Ovary (tissue), 7 donors: ENCODE measurements at regions not wholly inside any gene's neighbourhood (a gene's known extent, or its start where the extent isn't known, plus 50 kb on each side); places are given as distances from the start of the nearest gene placed in this dataset.

Source experiments
- DNase-seq, 5 donors: peaks; one replicate each; pipeline ENCODE4 v3.0.0-alpha.2; 2019 to 2020
- H3K27ac ChIP-seq, 2 donors: fragments of 200-600 bp; one replicate each; pipeline versions ENCODE4 v1.5.1 to v1.8.0; 2019 to 2022
- H3K27me3 ChIP-seq: fragments of 200-600 bp; one replicate; pipeline ENCODE4 v1.8.0; 2022
- H3K36me3 ChIP-seq: fragments of 200-600 bp; sonication (generic); one replicate; pipeline ENCODE4 v1.5.1; 2019
- H3K4me1 ChIP-seq: one replicate; pipeline ENCODE4 v1.8.1; 2013; ENCODE audit warnings: mild to moderate bottlenecking, moderate library complexity; ENCODE audit not compliant: insufficient read depth
- H3K4me3 ChIP-seq: fragments of 200-600 bp; sonication (generic); one replicate; pipeline ENCODE4 v1.5.1; 2017
- H3K9me3 ChIP-seq, 2 donors: fragments of 200-600 bp in 1 of 2; sonication (generic) in 1 of 2; one replicate each; pipeline versions ENCODE4 v1.5.1 to v1.8.1; 2013 to 2019; ENCODE audit warnings: mild to moderate bottlenecking in 1 of 2, moderate library complexity in 1 of 2
- CTCF ChIP-seq, 3 donors: fragments of 450-650 bp in 2 of 3; fragments of 200-600 bp in 1 of 3; IDR thresholded peaks; one replicate each; pipeline versions ENCODE4 v1.5.1 to v1.8.0; 2016 to 2022; ENCODE audit warnings: antibody characterized with exemption in 3 of 3, mild to moderate bottlenecking in 1 of 3
- EP300 ChIP-seq: sonication (generic); formaldehyde crosslinking; IDR thresholded peaks from one replicate; pipeline ENCODE4 v1.6.1; 2017; ENCODE audit warnings: antibody characterized with exemption
- POLR2A ChIP-seq: fragments of 450-650 bp; IDR thresholded peaks from one replicate; pipeline ENCODE4 v1.6.1; 2017; ENCODE audit warnings: antibody characterized with exemption, mild to moderate bottlenecking, moderate library complexity
- WGBS, 3 donors: extraction: QIAGEN DNeasy Blood & Tissue Kit in 1 of 3; methylation state at CpG; one replicate each; pipeline versions ENCODE4 v1.1.5 to v1.1.7; 2013 to 2017; 5-methylcytosine and 5-hydroxymethylcytosine counted together
- intact Hi-C, 4 donors: fragments of 100-400 bp; cut with DNase I; formaldehyde crosslinking; loops; one replicate each; pipeline versions ENCODE4 v1.11.0 to v1.15.1; 2022 to 2023
- donor health status: DM: no; HTN: no; CAD: no; lungs with moderate emphysema.
- donor health status: DM: no; HTN: no; CAD: no.
- donor health status: Bipolar disorder and iron deficiency.
- donor health status: DM: no; HTN: no; CAD: no.
- donor health status: DM: yes; HTN: yes; CAD: no.

GRCh38 chr20:18989736-18990474 is 176.3 kb downstream of the SCP2D1 start:
- Histone ChIP-seq H3K27me3 (no peaks in the 10 kb centered on the region), H3K4me3 (no peak overlapping the region), H3K27ac (peak overlapping the region; percentile 30 to 39), H3K9me3 (no peaks in the 10 kb centered on the region), H3K4me1 (peaks cover 18% of the 10 kb centered on the region), H3K36me3 (no peaks in the 10 kb centered on the region)
- TF ChIP-seq CTCF (IDR thresholded peaks at IDR 0.05) (no peak), EP300 (peak; percentile 72)
- intact Hi-C loops: loop anchor here in 1 of 4 donors (10.0 kb wide), 1 partner anchor 355 kb away; no protein-coding TSS in a partner anchor
- 30 to 40% (median 38%) methylated on average over 10 of the region's 10 CpGs for WGBS, 3 donors
- peak; percentile 41 to 80 (median 65) for DNase-seq

- intact Hi-C loops: no loop called here
- no peak for DNase-seq
- no peak overlapping the region for H3K4me3 ChIP-seq
- WGBS, 3 donors: 83 to 91% (median 85%) methylated on average over 2 of the region's 2 CpGs
- peak overlapping the region in 1 of 2 donors; percentile 39 for H3K27ac ChIP-seq
- TF ChIP-seq EP300: no peak
- TF ChIP-seq CTCF (IDR thresholded peaks at IDR 0.05): no peak
- TF ChIP-seq POLR2A: no peak
- no peaks in the 10 kb centered on the region for H3K9me3 ChIP-seq
- H3K36me3 ChIP-seq: no peaks in the 10 kb centered on the region
- H3K4me1 ChIP-seq: peaks cover 15% of the 10 kb centered on the region
- H3K27me3 ChIP-seq: no peaks in the 10 kb centered on the region
Measured at GRCh38 chr20:18991012-18991411, 177.4 kb downstream of the SCP2D1 start.

- no peak for DNase-seq
- Histone ChIP-seq H3K4me1 (peaks cover 7% of the 10 kb centered on the region), H3K36me3 (no peaks in the 10 kb centered on the region), H3K9me3 (no peaks in the 10 kb centered on the region), H3K4me3 (no peak overlapping the region), H3K27me3 (no peaks in the 10 kb centered on the region), H3K27ac (no peak overlapping the region)
- WGBS, 3 donors: 64 to 70% (median 68%) methylated on average over 1 of the region's 1 CpG
- TF ChIP-seq POLR2A (no peak), EP300 (no peak), CTCF (IDR thresholded peaks at IDR 0.05) (no peak)
- intact Hi-C loops: no loop called here
Measured at GRCh38 chr20:18992418-18992817, 178.8 kb downstream of the SCP2D1 start.

GRCh38 chr20:18995455-18995854 is 181.9 kb downstream of the SCP2D1 start:
- no peaks in the 10 kb centered on the region for H3K27me3 ChIP-seq
- H3K36me3 ChIP-seq: no peaks in the 10 kb centered on the region
- no peak for TF ChIP-seq CTCF (IDR thresholded peaks at IDR 0.05)
- TF ChIP-seq POLR2A: no peak
- no peak for TF ChIP-seq EP300
- intact Hi-C loops: no loop called here
- H3K4me1 ChIP-seq: no peaks in the 10 kb centered on the region
- H3K27ac ChIP-seq: no peak overlapping the region
- no peak for DNase-seq
- WGBS, 3 donors: 71 to 85% (median 71%) methylated on average over 3 of the region's 3 CpGs
- no peak overlapping the region for H3K4me3 ChIP-seq
- no peaks in the 10 kb centered on the region for H3K9me3 ChIP-seq
